ENCODE measurements at regions not wholly inside any gene's neighbourhood (a gene's known extent, or its start where the extent isn't known, plus 50 kb on each side); places are given as distances from the start of the nearest gene placed in this dataset.

- in situ Hi-C loops (cut with MboI; ENCODE audit: low pct_unique_long_range_greater_than_20kb, low sequenced_read_pairs, unreplicated experiment) = loop anchor here (25.0 kb wide), 1 partner anchor 147 kb away; no protein-coding TSS in a partner anchor
- no peak for DNase-seq (ENCODE audit: low spot score)
- TF ChIP-seq, protein P1, sequence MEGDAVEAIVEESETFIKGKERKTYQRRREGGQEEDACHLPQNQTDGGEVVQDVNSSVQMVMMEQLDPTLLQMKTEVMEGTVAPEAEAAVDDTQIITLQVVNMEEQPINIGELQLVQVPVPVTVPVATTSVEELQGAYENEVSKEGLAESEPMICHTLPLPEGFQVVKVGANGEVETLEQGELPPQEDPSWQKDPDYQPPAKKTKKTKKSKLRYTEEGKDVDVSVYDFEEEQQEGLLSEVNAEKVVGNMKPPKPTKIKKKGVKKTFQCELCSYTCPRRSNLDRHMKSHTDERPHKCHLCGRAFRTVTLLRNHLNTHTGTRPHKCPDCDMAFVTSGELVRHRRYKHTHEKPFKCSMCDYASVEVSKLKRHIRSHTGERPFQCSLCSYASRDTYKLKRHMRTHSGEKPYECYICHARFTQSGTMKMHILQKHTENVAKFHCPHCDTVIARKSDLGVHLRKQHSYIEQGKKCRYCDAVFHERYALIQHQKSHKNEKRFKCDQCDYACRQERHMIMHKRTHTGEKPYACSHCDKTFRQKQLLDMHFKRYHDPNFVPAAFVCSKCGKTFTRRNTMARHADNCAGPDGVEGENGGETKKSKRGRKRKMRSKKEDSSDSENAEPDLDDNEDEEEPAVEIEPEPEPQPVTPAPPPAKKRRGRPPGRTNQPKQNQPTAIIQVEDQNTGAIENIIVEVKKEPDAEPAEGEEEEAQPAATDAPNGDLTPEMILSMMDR (IDR thresholded peaks at IDR 0.05; ENCODE audit: extremely low read depth, insufficient read depth, missing control alignments) = no peak
Measured at GRCh38 chr14:22315336-22315735, 273.7 kb downstream of the DAD1 start.

DNA sequence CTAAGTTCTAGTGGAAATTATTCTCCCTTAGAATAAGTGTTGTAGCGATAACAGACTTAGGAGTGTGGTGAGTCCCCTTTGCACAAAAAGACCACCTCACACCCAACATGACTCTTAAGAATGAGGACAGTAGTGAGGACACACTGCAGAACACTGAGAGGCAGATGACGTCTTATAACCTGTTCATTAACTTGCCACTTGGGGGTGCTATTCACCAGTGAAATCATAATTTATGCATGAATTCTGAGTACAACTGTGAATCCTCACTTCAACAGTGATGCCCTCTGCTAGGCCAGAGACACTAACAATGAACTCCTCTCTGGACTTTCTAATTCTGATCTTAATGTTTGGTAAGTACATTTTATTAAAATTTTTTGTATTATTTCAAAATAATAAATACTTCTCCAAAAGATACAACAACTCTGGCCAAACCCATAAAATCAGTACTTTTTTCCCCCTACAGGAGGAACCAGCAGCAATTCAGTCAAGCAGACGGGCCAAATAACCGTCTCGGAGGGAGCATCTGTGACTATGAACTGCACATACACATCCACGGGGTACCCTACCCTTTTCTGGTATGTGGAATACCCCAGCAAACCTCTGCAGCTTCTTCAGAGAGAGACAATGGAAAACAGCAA lies 274.7 kb downstream of the DAD1 start:
- TF ChIP-seq, protein P1 (IDR thresholded peaks at IDR 0.05; ENCODE audit: extremely low read depth, insufficient read depth, missing control alignments) = peak; percentile 69
- in situ Hi-C loops (cut with MboI; ENCODE audit: low pct_unique_long_range_greater_than_20kb, low sequenced_read_pairs, unreplicated experiment) = loop anchor here (25.0 kb wide), 1 partner anchor 148 kb away; no protein-coding TSS in a partner anchor

GRCh38 chr14:22313172-22313801 lies 275.7 kb downstream of the DAD1 start:
- DNase-seq (ENCODE audit: low spot score) = no peak
- TF ChIP-seq, protein P1 (IDR thresholded peaks at IDR 0.05; ENCODE audit: extremely low read depth, insufficient read depth, missing control alignments) = no peak
- in situ Hi-C loops (cut with MboI; ENCODE audit: low pct_unique_long_range_greater_than_20kb, low sequenced_read_pairs, unreplicated experiment) = loop anchor here (25.0 kb wide), 1 partner anchor 149 kb away; no protein-coding TSS in a partner anchor

More for the DNA sequence above, 274.7 kb downstream of the DAD1 start:
- DNase-seq (ENCODE audit: low spot score) = peak; percentile 68

DNA sequence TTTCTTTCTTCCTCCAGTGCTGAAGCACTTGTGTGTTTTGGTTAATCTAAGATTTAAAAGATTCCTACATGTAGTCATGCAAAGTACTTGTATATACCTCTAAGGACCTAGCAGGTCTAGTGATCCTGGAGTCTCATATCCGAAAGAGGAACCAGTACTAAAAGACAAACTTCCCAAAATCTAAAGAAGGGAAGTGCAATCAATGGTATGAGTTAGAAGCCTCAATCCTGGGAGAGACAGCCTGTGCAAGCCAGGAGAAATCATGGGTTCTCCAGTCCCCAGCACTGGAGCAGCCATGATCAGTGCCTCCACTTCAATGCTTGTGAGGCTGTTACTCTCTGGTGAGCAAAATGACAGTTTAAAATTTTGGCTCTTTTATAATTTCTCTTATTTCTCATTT lies 277.4 kb downstream of the DAD1 start:
- TF ChIP-seq, protein P1 (IDR thresholded peaks at IDR 0.05; ENCODE audit: extremely low read depth, insufficient read depth, missing control alignments) = no peak
- no peak for DNase-seq (ENCODE audit: low spot score)
- in situ Hi-C loops (cut with MboI; ENCODE audit: low pct_unique_long_range_greater_than_20kb, low sequenced_read_pairs, unreplicated experiment) = loop anchor here (25.0 kb wide), 1 partner anchor 151 kb away; no protein-coding TSS in a partner anchor

DNA sequence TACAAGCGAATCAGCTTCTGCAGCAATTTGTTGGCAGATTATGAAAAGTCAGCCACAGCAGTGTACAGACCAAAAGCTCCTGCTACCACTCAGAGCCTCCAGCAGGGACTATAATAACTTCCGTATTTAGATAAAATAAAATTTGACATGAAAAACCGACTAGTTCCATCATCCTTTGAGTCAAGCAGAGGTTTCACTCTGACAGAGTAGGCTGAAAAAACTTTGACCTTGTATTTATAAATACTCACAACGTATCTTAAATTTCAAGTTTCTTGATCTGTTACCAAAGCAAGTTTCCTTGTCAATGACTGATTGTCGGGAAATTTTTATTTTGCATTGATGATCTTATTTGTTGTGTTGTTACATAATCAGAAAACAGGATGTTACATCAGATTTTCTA lies 283.4 kb downstream of the DAD1 start:
- in situ Hi-C loops (cut with MboI; ENCODE audit: low pct_unique_long_range_greater_than_20kb, low sequenced_read_pairs, unreplicated experiment) = loop anchor here (25.0 kb wide), 1 partner anchor 157 kb away; no protein-coding TSS in a partner anchor
- TF ChIP-seq, protein P1 (IDR thresholded peaks at IDR 0.05; ENCODE audit: extremely low read depth, insufficient read depth, missing control alignments) = no peak
- DNase-seq (ENCODE audit: low spot score) = peak; percentile 20

DNA sequence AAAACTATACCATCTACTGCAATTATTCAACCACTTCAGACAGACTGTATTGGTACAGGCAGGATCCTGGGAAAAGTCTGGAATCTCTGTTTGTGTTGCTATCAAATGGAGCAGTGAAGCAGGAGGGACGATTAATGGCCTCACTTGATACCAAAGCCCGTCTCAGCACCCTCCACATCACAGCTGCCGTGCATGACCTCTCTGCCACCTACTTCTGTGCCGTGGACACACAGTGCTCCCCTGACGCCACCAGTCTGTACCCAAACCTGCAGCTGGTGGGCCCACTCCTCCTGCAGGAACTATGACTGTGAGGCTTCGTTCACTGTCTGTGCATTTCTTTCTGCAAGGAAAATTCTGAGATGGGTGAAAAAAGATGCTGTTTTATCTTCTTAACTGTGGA lies 284.7 kb downstream of the DAD1 start:
- no peak for DNase-seq (ENCODE audit: low spot score)
- in situ Hi-C loops (cut with MboI; ENCODE audit: low pct_unique_long_range_greater_than_20kb, low sequenced_read_pairs, unreplicated experiment) = loop anchor here (25.0 kb wide), 1 partner anchor 158 kb away; no protein-coding TSS in a partner anchor
- TF ChIP-seq, protein P1 (IDR thresholded peaks at IDR 0.05; ENCODE audit: extremely low read depth, insufficient read depth, missing control alignments) = no peak

Measured in GM13977 (cell line).